ENCODE measurements at regions not wholly inside any gene's neighbourhood (a gene's known extent, or its start where the extent isn't known, plus 50 kb on each side); places are given as distances from the start of the nearest gene placed in this dataset.

DNA sequence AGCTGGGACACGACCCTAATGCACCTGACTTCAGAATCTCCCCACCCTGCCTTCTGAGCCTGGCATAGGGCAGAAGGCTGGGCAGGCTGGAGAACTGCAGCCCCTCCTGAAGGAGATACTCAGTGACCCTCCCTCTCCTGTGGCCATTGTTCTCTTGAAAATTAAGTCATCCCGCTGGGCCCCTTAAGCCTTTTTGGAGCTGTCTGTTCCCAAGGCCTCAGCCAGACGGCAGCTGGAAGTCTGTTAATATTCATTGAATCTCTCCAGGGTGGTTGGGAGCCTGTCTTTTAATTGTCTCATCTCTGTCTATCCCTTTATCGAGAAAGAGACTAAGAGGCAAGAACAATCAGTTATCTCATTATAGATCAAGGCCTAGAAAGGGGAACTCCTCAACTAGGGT is 118.1 kb upstream of the PCBD1 start:
- Histone ChIP-seq H3K9me3 (ENCODE audit: control insufficient read depth, low read depth, low read length) (no peaks in the 10 kb centered on the region), H3K4me2 (ENCODE audit: control insufficient read depth, extremely low read depth, insufficient read depth, low read depth, low read length) (no peak overlapping the region), H3K27ac (ENCODE audit: control insufficient read depth, insufficient read depth, low read length) (no peak overlapping the region), H3K9me1 (ENCODE audit: control insufficient read depth, extremely low read depth, insufficient read depth, low read length) (no peaks in the 10 kb centered on the region), H3K9ac (ENCODE audit: control insufficient read depth, extremely low read depth, insufficient read depth, low read length) (no peak overlapping the region), H2AFZ (ENCODE audit: control insufficient read depth, low read length) (no peak overlapping the region), H3K27me3 (ENCODE audit: control insufficient read depth, extremely low read depth, insufficient read depth, low read length) (peaks cover 34% of the 10 kb centered on the region), H3K4me1 (ENCODE audit: control insufficient read depth, extremely low read depth, insufficient read depth, low read length) (peaks cover 4% of the 10 kb centered on the region), H3K79me2 (ENCODE audit: control insufficient read depth, insufficient read depth, low read length) (no peaks in the 10 kb centered on the region), H3K36me3 (ENCODE audit: control insufficient read depth in 2 of 2, extremely low read depth in 1 of 2, insufficient read depth in 2 of 2, low read length in 2 of 2) (no peaks in the 10 kb centered on the region), H4K20me1 (ENCODE audit: control insufficient read depth, extremely low read depth, insufficient read depth, low read length) (no peaks in the 10 kb centered on the region), H3K4me3 (ENCODE audit: control insufficient read depth in 2 of 3, extremely low read depth in 1 of 3, insufficient read depth in 2 of 3, low read depth in 1 of 3, low read length in 3 of 3) (no peak overlapping the region)
- no peak for FAIRE-seq
- no peak for DNase-seq (ENCODE audit: low read depth, low spot score)
- no peak for TF ChIP-seq EZH2 (IDR thresholded peaks at IDR 0.05; ENCODE audit: low read length)
- TF ChIP-seq, protein P1, sequence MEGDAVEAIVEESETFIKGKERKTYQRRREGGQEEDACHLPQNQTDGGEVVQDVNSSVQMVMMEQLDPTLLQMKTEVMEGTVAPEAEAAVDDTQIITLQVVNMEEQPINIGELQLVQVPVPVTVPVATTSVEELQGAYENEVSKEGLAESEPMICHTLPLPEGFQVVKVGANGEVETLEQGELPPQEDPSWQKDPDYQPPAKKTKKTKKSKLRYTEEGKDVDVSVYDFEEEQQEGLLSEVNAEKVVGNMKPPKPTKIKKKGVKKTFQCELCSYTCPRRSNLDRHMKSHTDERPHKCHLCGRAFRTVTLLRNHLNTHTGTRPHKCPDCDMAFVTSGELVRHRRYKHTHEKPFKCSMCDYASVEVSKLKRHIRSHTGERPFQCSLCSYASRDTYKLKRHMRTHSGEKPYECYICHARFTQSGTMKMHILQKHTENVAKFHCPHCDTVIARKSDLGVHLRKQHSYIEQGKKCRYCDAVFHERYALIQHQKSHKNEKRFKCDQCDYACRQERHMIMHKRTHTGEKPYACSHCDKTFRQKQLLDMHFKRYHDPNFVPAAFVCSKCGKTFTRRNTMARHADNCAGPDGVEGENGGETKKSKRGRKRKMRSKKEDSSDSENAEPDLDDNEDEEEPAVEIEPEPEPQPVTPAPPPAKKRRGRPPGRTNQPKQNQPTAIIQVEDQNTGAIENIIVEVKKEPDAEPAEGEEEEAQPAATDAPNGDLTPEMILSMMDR (optimal IDR thresholded peaks at IDR 0.05 in 1 of 3, IDR thresholded peaks at IDR 0.05 in 1 of 3, conservative IDR thresholded peaks at IDR 0.05 in 1 of 3; ENCODE audit: extremely low read depth in 1 of 3, insufficient read depth in 2 of 3, low read length in 3 of 3): no peak
- dilution Hi-C loops (cut with MboI; ENCODE audit: extremely low pct_ligation_motif_present, low sequenced_read_pairs): no loop called here

GRCh38 chr10:71007516-71007915 is 119.2 kb upstream of the PCBD1 start:
- Histone ChIP-seq H3K4me1 (ENCODE audit: control insufficient read depth, extremely low read depth, insufficient read depth, low read length) (no peaks in the 10 kb centered on the region), H3K27me3 (ENCODE audit: control insufficient read depth, extremely low read depth, insufficient read depth, low read length) (peaks cover 34% of the 10 kb centered on the region), H3K27ac (ENCODE audit: control insufficient read depth, insufficient read depth, low read length) (no peak overlapping the region), H3K79me2 (ENCODE audit: control insufficient read depth, insufficient read depth, low read length) (no peaks in the 10 kb centered on the region), H3K36me3 (ENCODE audit: control insufficient read depth in 2 of 2, extremely low read depth in 1 of 2, insufficient read depth in 2 of 2, low read length in 2 of 2) (no peaks in the 10 kb centered on the region), H3K9me3 (ENCODE audit: control insufficient read depth, low read depth, low read length) (no peaks in the 10 kb centered on the region), H3K9me1 (ENCODE audit: control insufficient read depth, extremely low read depth, insufficient read depth, low read length) (no peaks in the 10 kb centered on the region), H3K4me3 (ENCODE audit: control insufficient read depth in 2 of 3, extremely low read depth in 1 of 3, insufficient read depth in 2 of 3, low read depth in 1 of 3, low read length in 3 of 3) (no peak overlapping the region), H2AFZ (ENCODE audit: control insufficient read depth, low read length) (no peak overlapping the region), H3K4me2 (ENCODE audit: control insufficient read depth, extremely low read depth, insufficient read depth, low read depth, low read length) (no peak overlapping the region), H4K20me1 (ENCODE audit: control insufficient read depth, extremely low read depth, insufficient read depth, low read length) (no peaks in the 10 kb centered on the region), H3K9ac (ENCODE audit: control insufficient read depth, extremely low read depth, insufficient read depth, low read length) (no peak overlapping the region)
- FAIRE-seq (no peak), DNase-seq (ENCODE audit: low read depth, low spot score) (no peak)
- TF ChIP-seq, protein P1 (optimal IDR thresholded peaks at IDR 0.05 in 1 of 3, IDR thresholded peaks at IDR 0.05 in 1 of 3, conservative IDR thresholded peaks at IDR 0.05 in 1 of 3; ENCODE audit: extremely low read depth in 1 of 3, insufficient read depth in 2 of 3, low read length in 3 of 3): no peak
- no peak for TF ChIP-seq EZH2 (IDR thresholded peaks at IDR 0.05; ENCODE audit: low read length)
- dilution Hi-C loops (cut with MboI; ENCODE audit: extremely low pct_ligation_motif_present, low sequenced_read_pairs): no loop called here

Data from keratinocyte (primary cell).